Tibial artery (tissue), 4 donors: ENCODE measurements at regions not wholly inside any gene's neighbourhood (a gene's known extent, or its start where the extent isn't known, plus 50 kb on each side); places are given as distances from the start of the nearest gene placed in this dataset.
"Not testable (repeated sequence)": the region's sequence is repeated elsewhere in the genome, so short reads cannot be mapped to it uniquely, and the experiment has no call there.

Experiments
- DNase-seq, 2 donors: peaks; one replicate each; pipeline ENCODE4 v3.0.0-alpha.2; 2019
- H3K27ac ChIP-seq, 2 donors: fragments of 200-600 bp; sonication (generic) in 1 of 2; 1 replicate in 1 of 2; 2 replicates in 1 of 2; pipeline ENCODE4 v1.5.1; 2018 to 2019; ENCODE audit warnings: mild to moderate bottlenecking in 1 of 2
- H3K27me3 ChIP-seq, 2 donors: fragments of 200-600 bp; sonication (generic) in 1 of 2; one replicate each; pipeline versions ENCODE4 v1.5.1 to v1.6.0; 2016 to 2019
- H3K36me3 ChIP-seq, 3 donors: fragments of 200-600 bp; sonication (generic) in 2 of 3; one replicate each; pipeline ENCODE4 v1.5.1; 2016 to 2019; ENCODE audit warnings: mild to moderate bottlenecking in 2 of 3
- H3K4me1 ChIP-seq, 4 donors: fragments of 200-600 bp; sonication (generic) in 2 of 4; 1 replicate in 3 of 4; 2 replicates in 1 of 4; pipeline ENCODE4 v1.5.1; 2016 to 2019
- H3K4me3 ChIP-seq, 2 donors: fragments of 200-600 bp; sonication (generic) in 1 of 2; 1 replicate in 1 of 2; 2 replicates in 1 of 2; pipeline ENCODE4 v1.5.1; 2018 to 2019; ENCODE audit warnings: mild to moderate bottlenecking in 2 of 2
- H3K9me3 ChIP-seq, 3 donors: fragments of 200-600 bp; sonication (generic) in 1 of 3; one replicate each; pipeline ENCODE4 v1.5.1; 2016 to 2019
- CTCF ChIP-seq, 2 experiments: fragments of 200-600 bp in 1 of 2; fragments of 450-650 bp in 1 of 2; IDR thresholded peaks; one replicate each; pipeline ENCODE4 v1.5.1; 2017 to 2019; ENCODE audit warnings: antibody characterized with exemption in 2 of 2, mild to moderate bottlenecking in 1 of 2, moderate library complexity in 1 of 2
- intact Hi-C: fragments of 100-400 bp; cut with DNase I; formaldehyde crosslinking; loops from one replicate; pipeline ENCODE4 v1.15.0; 2023; ENCODE audit warnings: low total_unique reads

DNA sequence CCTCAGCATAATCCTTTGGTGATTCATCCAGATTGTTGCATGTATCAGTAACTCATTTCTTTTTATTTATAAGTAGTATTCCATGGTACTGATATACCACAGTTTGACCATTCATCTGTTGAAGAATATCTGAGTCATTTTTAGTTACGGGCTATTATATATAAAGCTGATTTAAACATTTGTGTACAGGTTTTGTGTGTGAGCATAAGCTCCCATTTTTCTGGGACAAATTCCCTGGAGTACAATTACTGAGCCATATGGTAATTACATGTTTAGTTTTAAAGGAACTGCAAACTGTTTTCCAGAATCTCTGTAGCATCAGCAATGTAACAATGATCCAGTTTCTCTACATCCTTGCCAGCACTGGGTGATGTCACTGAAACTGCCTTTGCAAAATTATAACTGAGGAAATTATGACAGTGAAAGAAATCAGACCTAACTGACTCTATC is 236.2 kb upstream of the KRR1 start:
- H3K4me3 ChIP-seq, result no peak overlapping the region
- no peaks in the 10 kb centered on the region for H3K27me3 ChIP-seq
- intact Hi-C loops, result no loop called here
- DNase-seq, result no peak
- no peak for TF ChIP-seq CTCF (IDR thresholded peaks at IDR 0.05)
- H3K9me3 ChIP-seq, result no peaks in the 10 kb centered on the region
- no peak overlapping the region for H3K27ac ChIP-seq
- H3K36me3 ChIP-seq, result no peaks in the 10 kb centered on the region
- H3K4me1 ChIP-seq, result peaks cover 0 to 18% (median 7%) of the 10 kb centered on the region in 4 donors

GRCh38 chr12:75746621-75747020 is 235.2 kb upstream of the KRR1 start:
- no peak overlapping the region for H3K4me3 ChIP-seq
- no peaks in the 10 kb centered on the region for H3K9me3 ChIP-seq
- no peaks in the 10 kb centered on the region for H3K36me3 ChIP-seq
- intact Hi-C loops, result no loop called here
- H3K27ac ChIP-seq, result no peak overlapping the region
- no peak for DNase-seq
- TF ChIP-seq CTCF (IDR thresholded peaks at IDR 0.05), result no peak
- no peaks in the 10 kb centered on the region for H3K27me3 ChIP-seq
- H3K4me1 ChIP-seq, result peaks cover 0 to 16% (median 7%) of the 10 kb centered on the region in 4 donors

DNA sequence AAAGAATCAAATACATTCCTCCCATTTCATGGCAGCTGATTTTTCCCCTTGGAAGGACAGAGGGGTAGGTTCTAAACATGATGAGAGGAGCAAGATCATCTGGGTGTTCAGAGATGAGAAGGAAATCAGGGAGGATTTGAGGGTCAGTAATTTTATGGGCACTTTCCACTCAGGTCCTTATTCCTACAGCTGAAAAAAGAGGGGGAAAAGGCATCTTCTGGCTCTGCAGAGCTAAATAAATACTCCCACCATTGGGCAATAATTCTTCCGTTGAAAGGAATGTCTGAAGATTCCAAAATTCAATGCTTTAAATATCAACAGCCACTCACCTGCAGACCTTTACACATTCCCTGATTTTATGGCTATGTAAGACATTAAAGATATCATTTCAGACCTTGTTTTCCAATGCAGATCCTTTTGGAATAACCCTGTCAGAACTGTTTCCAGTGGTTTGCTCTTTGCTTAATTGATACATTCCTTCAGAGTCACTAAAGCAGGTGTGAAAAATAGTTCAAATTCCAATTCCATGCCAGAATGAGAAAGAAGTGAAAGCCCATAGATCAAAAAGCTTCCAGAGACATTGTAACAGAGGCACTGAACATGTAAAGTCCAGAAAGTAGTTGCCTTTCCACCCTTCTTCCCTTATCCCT is 233.3 kb upstream of the KRR1 start:
- DNase-seq, result no peak
- no peaks in the 10 kb centered on the region for H3K36me3 ChIP-seq

DNA sequence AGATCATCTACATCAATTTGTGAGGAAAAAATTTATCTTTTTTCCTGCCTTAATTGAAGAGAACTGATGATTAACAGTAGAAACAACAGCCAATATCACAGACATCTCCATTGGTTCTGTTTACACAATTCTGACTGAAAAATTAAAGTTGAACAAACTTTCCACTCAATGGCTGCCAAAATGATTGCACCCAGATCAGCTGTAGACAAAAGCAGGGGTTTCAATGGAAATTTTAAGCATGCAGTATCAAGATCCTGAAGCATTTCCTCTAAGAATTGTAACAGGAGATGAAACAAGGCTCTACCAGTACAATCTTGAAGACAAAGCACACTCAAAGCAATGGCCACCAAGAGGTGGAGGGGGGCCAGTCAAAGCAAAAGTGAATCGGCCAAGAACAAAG is 231.6 kb upstream of the KRR1 start:
- no peak for DNase-seq
- Histone ChIP-seq H3K36me3 (no peaks in the 10 kb centered on the region), H3K4me1 (no peaks in the 10 kb centered on the region), H3K27me3 (no peaks in the 10 kb centered on the region), H3K4me3 (no peak overlapping the region), H3K27ac (no peak overlapping the region), H3K9me3 (no peaks in the 10 kb centered on the region)
- TF ChIP-seq CTCF (IDR thresholded peaks at IDR 0.05), result no peak
- intact Hi-C loops, result no loop called here

More for the DNA sequence above, 233.3 kb upstream of the KRR1 start:
- Histone ChIP-seq H3K9me3 (no peaks in the 10 kb centered on the region), H3K27ac (no peak overlapping the region), H3K4me1 (no peaks in the 10 kb centered on the region), H3K27me3 (no peaks in the 10 kb centered on the region), H3K4me3 (no peak overlapping the region)
- intact Hi-C loops, result no loop called here
- TF ChIP-seq CTCF (IDR thresholded peaks at IDR 0.05), result no peak

DNA sequence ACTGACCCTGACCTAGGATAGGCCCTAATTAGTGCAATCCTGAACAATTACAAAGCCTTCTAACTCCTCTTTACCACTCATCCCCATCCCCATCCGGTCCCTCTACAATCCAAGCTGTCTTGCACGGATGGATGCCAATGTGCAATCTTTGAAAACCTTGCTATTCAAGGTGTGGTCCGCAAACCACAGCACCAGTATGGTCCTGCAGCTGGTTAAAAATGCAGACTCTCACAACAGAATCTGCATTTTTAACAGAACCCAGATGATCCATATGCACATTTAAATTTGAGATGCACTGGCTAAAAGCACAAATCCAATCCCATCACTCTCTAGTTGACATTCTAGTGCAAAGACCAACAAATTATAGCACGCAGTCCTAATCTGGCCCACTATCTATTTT is 230.6 kb upstream of the KRR1 start:
- H3K9me3 ChIP-seq, result no peaks in the 10 kb centered on the region
- H3K4me3 ChIP-seq, result no peak overlapping the region
- no peaks in the 10 kb centered on the region for H3K36me3 ChIP-seq
- no peaks in the 10 kb centered on the region for H3K4me1 ChIP-seq
- no peaks in the 10 kb centered on the region for H3K27me3 ChIP-seq
- no peak overlapping the region for H3K27ac ChIP-seq
- no peak for TF ChIP-seq CTCF (IDR thresholded peaks at IDR 0.05)
- intact Hi-C loops, result no loop called here
- no peak for DNase-seq

DNA sequence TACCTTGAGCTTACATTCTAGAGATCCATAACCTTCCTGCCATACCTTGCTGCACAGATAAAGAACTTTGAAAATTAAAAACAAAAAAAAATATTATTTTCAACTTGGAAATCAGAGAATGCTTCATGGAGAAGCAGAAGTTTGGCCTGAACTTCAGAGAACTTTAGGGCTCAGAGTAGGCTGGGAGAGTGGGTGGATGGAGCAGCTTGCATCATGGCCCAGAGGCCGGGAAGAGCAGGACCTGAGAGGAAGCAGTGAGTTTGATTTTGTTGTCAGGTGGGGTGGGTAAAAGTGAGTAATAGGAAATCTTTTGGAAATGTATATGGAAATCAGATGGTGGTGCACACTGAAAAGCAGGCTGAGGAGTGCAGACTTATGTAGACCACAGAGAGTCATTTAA is 228.5 kb upstream of the KRR1 start:
- H3K9me3 ChIP-seq, result no peaks in the 10 kb centered on the region
- no peaks in the 10 kb centered on the region for H3K36me3 ChIP-seq
- intact Hi-C loops, result no loop called here
- H3K4me1 ChIP-seq, result no peaks in the 10 kb centered on the region
- no peak for DNase-seq
- no peak overlapping the region for H3K27ac ChIP-seq
- H3K27me3 ChIP-seq, result no peaks in the 10 kb centered on the region
- H3K4me3 ChIP-seq, result no peak overlapping the region
- TF ChIP-seq CTCF (IDR thresholded peaks at IDR 0.05), result no peak

GRCh38 chr12:75739098-75739497 is 227.7 kb upstream of the KRR1 start:
- H3K9me3 ChIP-seq, H3K4me1 ChIP-seq, H3K27me3 ChIP-seq, H3K27ac ChIP-seq, H3K4me3 ChIP-seq, intact Hi-C loops, DNase-seq, H3K36me3 ChIP-seq: not testable (repeated sequence)
